Renal cortex interstitium (tissue), 11 donors: ENCODE measurements at regions not wholly inside any gene's neighbourhood (a gene's known extent, or its start where the extent isn't known, plus 50 kb on each side); places are given as distances from the start of the nearest gene placed in this dataset.
"Not testable (repeated sequence)": the region's sequence is repeated elsewhere in the genome, so short reads cannot be mapped to it uniquely, and the experiment has no call there.

Experiments
- DNase-seq, 11 donors: peaks; one replicate each; pipeline ENCODE4 v3.0.0-alpha.2; 2013; ENCODE audit warnings: low read depth in 9 of 11, low spot score in 4 of 11; ENCODE audit errors: extremely low read depth in 1 of 11

DNA sequence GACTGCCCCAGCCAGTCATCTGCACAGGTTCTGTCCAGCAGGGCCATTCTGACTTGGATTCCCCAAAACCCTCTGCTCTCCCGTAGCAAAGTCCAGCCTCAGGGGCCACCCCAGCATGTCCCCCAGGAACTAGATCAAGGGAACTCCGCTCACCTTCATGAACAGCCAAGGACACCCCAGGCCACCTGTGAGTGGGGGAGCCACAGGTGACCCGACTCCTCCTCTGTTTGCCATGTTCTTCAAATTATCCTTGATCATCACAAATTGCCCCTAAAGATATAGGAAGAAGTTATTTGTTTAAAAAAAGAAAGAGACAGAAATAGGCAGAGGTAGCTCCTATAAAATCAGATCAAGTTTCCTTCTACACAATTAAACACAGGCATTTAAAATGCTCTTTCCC is 475.0 kb downstream of the MATN1 start:
- DNase-seq: no peak

DNA sequence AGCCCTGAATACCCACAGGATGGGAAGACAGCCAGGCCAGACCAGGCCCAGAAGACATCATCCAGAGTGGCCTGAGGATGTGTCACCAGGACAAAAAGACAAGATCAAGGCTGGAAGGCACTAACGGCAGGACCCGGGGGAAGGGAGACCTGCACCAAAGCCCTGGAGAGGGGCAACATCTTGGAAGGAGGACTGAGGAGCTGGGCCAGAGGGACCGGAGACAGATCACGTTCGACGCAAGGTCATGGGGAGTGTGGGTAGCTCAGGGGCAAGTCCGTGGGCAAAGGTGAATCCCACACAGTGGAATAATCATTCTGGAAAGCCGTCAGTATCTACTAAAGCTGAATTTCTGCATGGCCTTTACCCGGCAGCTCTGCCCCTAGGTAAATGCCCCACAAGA is 478.6 kb downstream of the MATN1 start:
- no peak for DNase-seq

DNA sequence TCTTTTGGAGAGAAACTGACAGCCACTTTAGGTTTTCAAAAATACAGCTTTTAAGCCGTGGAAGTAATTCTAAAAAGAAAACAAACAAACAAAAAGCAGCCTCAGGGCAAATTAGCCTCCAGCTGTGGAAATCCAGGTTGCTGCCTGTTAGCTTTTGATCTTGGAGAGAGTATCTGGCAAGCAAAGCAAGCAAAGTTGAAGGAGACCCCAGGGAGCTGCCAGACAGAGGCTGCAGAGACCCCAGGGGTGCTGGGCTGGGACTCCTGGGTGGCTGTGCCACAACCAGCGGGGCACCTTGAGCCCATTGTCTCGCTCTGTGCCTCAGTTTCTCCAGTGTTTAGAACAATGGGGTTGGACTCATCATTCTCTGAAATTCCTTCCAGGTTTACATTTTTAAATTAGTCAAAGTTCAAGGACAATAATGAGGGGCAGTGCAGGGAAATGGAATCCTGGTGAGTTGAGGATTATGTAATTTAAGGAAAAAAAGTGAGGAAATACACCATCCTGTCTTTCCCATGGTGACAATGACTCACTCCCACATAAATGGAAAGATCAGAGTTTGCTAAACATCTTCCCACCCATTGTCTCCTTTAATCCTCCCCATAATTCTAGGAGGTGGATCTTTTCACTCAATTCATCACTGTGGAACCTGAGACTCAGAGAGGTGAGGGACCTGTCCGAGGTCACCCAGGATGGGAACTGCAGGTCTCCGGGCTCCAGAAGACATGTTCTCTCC is 480.5 kb downstream of the MATN1 start:
- no peak for DNase-seq

DNA sequence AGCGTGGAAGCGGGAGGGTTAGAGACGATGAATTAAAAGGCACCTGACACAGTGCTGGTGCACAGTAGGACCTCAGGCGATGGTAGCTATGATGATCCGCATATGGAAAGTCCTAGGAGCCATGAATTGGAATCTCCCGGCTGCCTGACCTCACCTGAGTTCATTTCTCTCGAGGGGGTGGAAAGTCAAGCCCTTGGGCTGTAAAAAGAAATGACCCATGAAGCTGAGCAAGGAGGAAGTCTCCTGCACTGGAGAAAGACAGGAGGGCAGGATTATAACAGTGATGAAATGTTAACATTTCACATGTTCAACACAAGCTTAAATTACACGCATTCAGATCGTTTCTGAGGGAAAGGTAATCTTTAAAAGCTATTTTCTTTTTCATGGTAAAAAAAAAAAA is 481.2 kb downstream of the MATN1 start:
- DNase-seq: peak in 5 of 11 donors; percentile 18 to 39 (median 28)

DNA sequence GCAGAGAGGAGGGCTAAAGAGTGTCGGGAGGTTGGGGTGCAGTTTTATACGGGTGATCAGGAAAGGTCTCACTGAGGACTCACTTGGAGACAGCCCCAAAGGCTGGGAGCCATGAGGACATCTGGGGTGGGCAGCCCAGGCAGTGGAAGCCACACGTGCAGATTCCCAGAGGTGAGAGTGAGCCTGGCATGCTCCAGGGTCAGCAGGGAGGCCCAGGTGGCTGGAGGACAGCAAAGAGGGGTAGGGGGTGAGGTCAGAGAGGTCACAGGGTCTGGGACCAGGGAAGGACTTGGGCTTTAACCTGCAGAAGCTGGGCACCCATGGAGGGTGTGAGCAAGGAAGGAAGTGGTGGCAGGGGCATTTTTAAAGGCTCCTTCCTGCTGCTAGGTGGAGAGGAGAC is 481.7 kb downstream of the MATN1 start:
- no peak for DNase-seq

DNA sequence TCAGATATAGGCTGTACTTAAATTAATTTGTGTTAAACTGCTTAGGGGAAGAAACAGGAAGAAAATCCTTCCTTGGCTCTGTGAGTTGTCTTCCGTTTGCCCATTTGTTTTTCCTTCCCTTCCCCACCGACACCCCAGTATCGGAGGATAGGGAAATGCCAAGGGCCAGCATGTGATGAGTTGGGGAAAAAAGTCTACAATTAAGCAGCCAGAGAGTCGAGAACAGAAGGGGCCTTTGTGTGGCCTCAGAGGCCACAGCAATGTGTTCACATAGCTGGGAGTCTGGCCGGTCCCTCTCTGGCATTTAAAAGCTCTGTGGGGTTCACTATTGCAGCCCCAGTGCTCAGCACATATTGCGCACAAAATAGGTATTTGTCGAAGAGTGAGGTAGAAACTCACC is 489.3 kb downstream of the MATN1 start:
- no peak for DNase-seq

DNA sequence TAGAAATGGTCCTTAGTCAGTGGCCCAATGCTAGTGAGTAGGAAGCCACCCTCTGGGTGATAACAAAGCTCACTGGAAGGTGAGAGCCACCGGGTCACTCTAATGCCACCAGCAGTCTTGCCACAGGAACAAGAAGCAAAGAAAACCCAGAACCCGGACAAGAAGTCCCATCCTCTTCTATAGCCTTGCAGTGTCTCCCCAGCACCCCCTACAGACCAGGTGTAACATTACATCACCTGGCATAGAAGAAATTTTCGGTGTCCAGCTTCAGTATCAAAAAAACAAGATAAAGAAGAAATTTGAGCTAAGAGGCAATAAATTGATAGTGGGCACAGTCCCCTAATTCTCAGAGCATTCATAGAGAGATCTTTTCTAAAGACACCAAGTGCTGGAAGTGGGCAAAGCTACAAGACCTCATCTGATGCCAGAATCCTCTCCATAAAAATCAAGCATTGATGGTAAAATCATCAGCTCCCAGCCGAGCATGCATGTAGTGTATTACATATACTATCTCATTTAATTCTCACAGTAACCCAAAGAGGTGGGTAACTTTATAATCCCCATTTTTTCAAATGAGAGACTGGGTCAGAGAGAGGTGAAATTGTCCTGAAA is 491.0 kb downstream of the MATN1 start:
- no peak for DNase-seq

DNA sequence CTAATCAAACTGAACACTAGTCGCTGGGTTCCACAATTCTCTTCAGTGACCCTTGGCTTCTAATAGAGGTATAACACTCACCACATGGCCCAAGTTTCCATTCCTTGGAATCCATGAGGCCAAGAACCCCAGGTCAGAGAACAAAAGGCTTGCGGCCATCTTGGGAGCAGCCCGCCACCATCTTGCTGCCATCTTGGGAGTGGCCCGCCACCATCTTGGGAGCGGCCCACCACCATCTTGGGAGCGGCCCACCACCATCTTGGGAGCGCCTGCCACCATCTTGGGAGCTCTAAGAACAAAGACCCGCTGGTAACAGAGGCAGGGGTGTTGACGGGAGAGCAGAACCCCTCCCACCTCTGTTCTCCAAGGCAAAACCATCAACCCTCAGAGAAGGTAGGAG is 493.4 kb downstream of the MATN1 start:
- no peak for DNase-seq

DNA sequence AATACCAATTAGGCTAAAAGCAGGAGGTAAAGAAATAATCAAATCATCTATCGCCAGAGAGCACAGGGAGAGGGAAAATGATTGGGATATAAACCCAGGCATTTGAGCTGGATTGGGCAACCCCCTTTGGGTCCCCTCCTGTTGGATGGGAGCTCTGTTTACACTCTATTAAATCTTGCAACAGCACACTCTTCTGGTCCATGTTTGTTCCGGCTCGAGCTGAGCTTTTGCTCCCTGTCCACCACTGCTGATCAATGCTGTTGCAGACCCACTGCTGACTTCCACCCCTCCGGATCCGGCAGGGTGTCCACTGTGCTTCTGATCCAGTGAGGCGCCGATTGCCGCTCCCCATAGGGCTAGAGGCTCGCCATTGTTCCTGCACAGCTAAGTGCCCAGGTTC is 493.8 kb downstream of the MATN1 start:
- no peak for DNase-seq

DNA sequence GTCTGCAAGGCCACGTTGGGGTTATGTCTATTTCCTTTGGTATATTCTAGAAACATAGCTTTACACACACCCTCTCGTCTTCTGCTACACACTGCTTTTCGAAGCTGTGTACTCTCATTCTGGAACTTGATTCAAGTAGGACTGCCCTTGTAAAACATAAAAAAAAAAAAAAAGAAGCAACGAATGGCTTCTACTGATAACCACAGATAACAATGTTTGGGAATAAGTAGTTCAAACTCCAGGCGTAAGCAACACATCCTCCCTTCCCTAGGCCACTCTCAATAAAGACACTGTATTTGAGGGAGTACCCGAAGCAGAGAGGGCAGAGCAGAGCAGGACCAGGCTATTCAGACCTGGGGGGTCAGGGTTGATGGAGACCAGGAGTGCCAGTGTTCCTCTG is 496.7 kb downstream of the MATN1 start:
- no peak for DNase-seq

DNA sequence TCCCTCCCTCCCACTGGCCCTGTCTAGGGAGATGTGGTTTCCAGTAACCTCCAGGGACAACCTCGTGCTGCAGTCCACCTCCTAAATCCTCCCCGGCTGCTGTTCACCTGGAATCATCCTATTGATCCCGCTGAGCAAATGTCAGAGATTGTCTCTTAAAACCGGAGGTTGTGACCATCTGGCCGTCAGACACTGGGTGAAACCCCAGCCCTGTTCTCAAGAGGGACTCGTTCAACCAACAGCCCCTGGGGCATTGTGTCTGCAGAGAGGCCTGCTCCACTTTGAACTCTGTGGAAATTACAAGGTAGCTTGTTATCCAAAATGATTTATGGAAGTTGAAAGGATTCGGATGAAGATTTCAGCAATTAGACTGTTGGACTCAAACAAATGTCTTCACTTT is 498.0 kb downstream of the MATN1 start:
- DNase-seq: no peak

DNA sequence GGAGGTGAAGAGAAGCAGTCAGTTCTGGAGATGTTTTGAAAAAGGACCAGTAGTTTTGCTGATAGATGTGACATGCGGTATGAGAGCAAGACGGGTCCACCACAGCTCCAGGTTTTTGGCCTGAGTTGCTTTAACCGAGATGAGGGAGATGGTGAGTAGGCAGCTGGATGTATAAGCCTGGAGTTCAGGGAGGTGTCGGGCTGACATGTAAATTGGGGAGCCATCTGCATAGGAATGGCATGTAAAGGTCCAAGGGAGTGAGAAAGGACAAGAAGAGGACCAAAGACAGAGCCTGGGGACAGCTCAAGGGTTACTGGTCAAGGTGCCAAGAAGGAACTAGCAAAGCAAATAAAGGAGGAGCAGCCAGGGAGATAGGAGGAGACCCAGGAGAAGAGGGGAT is 503.7 kb downstream of the MATN1 start:
- no peak for DNase-seq

DNA sequence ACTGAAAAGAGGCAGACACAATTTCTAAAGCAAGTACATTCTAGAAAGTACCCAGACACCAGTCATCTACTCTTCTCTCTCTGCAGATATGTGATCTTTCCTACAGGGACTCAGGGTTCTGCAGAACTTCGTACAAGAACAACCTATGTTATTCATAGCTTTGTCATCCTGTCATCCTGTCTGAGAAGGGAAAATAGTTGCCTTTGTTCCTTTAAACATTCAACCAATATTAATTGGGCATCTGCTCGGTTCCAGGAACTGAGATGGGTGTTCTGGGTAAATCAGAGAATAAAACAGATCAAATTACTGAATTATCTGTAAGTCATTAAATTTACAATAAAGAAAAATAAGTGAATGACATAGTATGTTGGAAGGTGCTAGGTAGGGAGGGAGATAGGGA is 504.9 kb downstream of the MATN1 start:
- DNase-seq: no peak

DNA sequence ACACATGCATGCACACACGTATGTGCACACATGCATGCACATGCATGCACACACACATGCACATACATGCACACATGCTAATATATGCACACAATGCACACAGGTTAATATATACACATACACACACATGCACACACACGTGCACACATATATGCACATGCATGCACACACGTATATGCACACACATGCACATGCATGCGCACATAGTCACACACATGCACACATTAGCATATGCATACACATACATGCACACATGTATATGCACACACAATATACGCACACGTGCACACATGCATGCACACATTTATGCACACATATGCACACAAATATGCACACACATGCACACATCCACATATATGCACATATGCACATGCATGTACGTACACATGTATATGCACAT is 506.8 kb downstream of the MATN1 start:
- no peak for DNase-seq

DNA sequence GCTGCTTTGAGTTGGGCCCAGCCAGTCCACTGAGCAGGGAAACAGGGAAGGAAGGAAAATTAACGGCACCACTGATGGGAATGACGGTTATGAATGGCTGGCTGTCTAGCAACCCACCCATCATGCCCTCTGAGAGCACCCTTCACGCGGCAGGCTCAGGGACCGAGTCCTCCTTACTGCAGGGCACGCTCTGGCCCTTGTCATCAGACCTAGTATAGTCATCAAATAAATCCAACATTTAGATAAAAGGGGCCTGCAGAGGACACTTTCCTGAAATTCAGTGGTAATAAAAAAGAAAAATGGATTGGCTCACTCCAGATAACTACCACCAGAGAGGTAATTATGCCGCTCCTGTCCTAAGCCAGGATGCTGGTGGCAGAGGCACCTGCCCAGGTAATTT is 509.4 kb downstream of the MATN1 start:
- no peak for DNase-seq

DNA sequence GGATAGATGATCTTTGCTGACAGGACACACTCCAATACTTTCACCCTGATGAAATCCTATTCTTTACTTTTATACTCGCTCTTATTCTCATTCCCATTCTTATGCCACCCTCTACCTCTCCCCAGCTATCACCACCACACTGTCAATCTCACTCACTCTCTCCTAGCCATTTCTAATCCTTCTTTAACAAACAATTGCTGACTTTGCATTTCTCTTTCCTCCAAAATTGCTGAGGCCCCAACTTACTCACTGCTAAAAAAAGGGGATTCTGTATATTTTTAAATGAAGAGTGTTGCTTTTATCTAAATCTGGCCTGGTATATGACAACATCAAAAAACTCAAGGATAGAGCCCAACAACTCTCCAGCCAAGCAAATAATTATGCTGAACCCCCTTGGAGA is 515.4 kb downstream of the MATN1 start:
- not testable (repeated sequence) for DNase-seq

DNA sequence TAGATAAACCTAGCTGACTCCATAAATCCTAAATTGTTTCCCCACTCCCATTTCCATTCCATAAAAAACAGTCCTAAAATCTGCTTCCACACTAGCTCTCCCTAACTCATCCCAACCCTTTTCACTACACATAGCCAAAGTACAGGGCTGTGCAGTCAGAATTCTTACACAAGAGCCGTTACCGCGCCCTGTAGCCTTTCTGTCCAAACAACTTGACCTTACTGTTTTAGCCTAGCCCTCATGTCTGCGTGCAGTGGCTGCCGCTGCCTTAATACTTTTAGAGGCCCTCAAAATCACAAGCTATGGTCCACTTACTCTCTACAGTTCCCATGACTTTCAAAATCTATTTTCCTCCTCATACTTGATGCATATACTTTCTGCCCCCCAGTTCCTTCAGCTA is 516.8 kb downstream of the MATN1 start:
- not testable (repeated sequence) for DNase-seq

DNA sequence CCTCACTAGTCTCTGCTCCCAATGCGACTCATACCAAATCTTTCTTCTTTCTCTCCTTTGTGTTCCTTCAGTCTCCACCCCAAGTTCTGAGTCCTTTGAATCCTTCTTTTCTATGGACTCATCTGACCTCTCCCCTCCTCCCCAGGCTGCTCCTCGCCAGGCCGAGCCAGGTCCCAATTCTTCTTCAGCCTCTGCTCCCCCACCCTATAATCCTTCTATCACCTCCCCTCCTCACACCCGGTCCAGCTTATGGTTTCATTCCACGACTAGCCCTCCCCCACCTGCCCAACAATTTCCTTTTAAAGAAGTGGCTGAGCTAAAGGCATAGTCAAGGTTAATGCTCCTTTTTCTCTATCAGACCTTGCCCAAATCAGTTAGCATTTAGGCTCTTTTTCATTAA is 518.5 kb downstream of the MATN1 start:
- DNase-seq: not testable (repeated sequence)

DNA sequence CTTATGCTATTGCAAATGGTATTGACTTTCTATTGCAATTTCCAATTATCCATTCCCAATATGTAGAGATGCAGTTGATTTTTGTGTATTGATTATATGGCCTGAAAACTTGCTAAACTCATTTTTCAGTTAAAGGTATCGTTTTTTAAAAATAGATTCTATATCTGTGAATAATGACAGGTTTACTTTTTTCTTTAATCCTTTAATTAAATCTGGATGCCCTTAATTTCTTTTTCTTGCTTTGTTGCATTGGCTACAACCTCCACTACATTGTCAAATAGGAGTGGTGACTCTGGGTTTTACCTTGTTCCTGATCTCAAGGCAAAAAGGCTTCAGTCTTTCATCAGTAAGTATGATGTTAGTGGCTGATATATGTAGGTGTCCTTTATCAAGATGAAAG is 522.4 kb downstream of the MATN1 start:
- DNase-seq: no peak

DNA sequence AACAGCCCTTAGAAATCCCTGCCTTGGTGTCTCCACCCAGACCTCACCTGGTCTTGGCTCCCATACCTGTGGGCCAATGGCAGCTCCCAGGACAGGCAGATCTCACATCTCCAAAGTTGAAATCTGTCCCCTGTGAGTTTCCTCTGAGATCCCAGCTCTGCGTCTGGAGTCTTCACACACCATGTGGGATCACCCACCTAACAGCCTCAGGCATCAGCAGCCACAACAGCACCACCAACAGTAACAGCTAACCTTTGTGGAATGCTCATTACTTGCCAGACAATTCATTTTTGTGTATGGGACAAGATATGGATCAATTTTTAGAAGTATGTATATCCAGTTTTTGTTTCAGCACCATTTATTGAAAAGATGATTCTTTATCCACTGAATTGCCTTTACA is 523.2 kb downstream of the MATN1 start:
- DNase-seq: no peak

DNA sequence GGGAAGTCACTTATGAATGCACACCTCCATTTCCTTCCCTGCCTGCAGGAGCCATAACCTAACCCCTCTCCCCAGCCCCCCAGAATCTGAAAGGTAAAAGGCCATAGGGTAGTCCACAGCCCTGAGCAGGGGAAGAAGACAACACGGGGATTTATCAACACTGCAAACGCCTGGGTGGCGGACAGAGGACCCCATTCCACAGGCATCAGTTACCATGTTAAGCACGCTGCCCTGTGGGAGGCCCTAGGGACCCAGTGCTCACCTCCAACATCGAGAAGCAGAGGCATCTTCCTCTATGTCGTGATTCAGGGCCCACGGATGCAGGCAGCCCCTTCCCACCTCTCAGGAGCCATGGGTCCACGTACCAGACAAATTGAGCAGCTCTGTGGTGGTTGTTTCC is 523.8 kb downstream of the MATN1 start:
- no peak for DNase-seq
